ENCODE measurements at regions not wholly inside any gene's neighbourhood (a gene's known extent, or its start where the extent isn't known, plus 50 kb on each side); places are given as distances from the start of the nearest gene placed in this dataset.
A peak's percentile ranks its signal among the peaks of the same experiment; 100 is the strongest.

- TF ChIP-seq CTCF (conservative IDR thresholded peaks at IDR 0.05; ENCODE audit: low read depth): no peak
- no peak for DNase-seq (ENCODE audit: low spot score)
- ChIA-PET POLR2A (ENCODE audit: low non-redundant PET) (no interaction called here), CTCF (no interaction called here)
- no peak overlapping the region for H3K27ac ChIP-seq
Measured at GRCh38 chr18:1806884-1807615, 764.3 kb downstream of the METTL4 start.

- DNase-seq (ENCODE audit: low spot score): no peak
- H3K27ac ChIP-seq: no peak overlapping the region
- POLR2A ChIA-PET (ENCODE audit: low non-redundant PET): no interaction called here
- no peak for TF ChIP-seq CTCF (conservative IDR thresholded peaks at IDR 0.05; ENCODE audit: low read depth)
- CTCF ChIA-PET: no interaction called here
Measured at GRCh38 chr18:1811282-1811681, 760.0 kb downstream of the METTL4 start.

GRCh38 chr18:1825296-1825695 is 746.0 kb downstream of the METTL4 start:
- POLR2A ChIA-PET (ENCODE audit: low non-redundant PET): no interaction called here
- no peak for DNase-seq (ENCODE audit: low spot score)
- no peak for TF ChIP-seq CTCF (conservative IDR thresholded peaks at IDR 0.05; ENCODE audit: low read depth)
- CTCF ChIA-PET: interaction anchor here (0.5 kb wide), 1 partner anchor 20 kb away, joined by 3 read pairs; no protein-coding TSS in a partner anchor
- no peak overlapping the region for H3K27ac ChIP-seq

GRCh38 chr18:1840878-1841277 is 730.4 kb downstream of the METTL4 start:
- no peak overlapping the region for H3K27ac ChIP-seq
- CTCF ChIA-PET: no interaction called here
- no peak for TF ChIP-seq CTCF (conservative IDR thresholded peaks at IDR 0.05; ENCODE audit: low read depth)
- DNase-seq (ENCODE audit: low spot score): no peak
- POLR2A ChIA-PET (ENCODE audit: low non-redundant PET): no interaction called here

GRCh38 chr18:1846640-1847039 is 724.7 kb downstream of the METTL4 start:
- DNase-seq (ENCODE audit: low spot score): peak; percentile 12
- POLR2A ChIA-PET (ENCODE audit: low non-redundant PET): no interaction called here
- CTCF ChIA-PET: interaction anchor here (0.7 kb wide), 1 partner anchor 183 kb away, joined by 3 read pairs; no protein-coding TSS in a partner anchor
- no peak overlapping the region for H3K27ac ChIP-seq
- TF ChIP-seq CTCF (conservative IDR thresholded peaks at IDR 0.05; ENCODE audit: low read depth): no peak

- TF ChIP-seq CTCF (conservative IDR thresholded peaks at IDR 0.05; ENCODE audit: low read depth): no peak
- ChIA-PET POLR2A (ENCODE audit: low non-redundant PET) (no interaction called here), CTCF (interaction anchor here (0.7 kb wide), 1 partner anchor 722 kb away, joined by 3 read pairs; no protein-coding TSS in a partner anchor)
- peak; percentile 27 for DNase-seq (ENCODE audit: low spot score)
- no peak overlapping the region for H3K27ac ChIP-seq
Measured at GRCh38 chr18:1848716-1849115, 722.6 kb downstream of the METTL4 start.
